ENCODE measurements at regions not wholly inside any gene's neighbourhood (a gene's known extent, or its start where the extent isn't known, plus 50 kb on each side); places are given as distances from the start of the nearest gene placed in this dataset.

DNA sequence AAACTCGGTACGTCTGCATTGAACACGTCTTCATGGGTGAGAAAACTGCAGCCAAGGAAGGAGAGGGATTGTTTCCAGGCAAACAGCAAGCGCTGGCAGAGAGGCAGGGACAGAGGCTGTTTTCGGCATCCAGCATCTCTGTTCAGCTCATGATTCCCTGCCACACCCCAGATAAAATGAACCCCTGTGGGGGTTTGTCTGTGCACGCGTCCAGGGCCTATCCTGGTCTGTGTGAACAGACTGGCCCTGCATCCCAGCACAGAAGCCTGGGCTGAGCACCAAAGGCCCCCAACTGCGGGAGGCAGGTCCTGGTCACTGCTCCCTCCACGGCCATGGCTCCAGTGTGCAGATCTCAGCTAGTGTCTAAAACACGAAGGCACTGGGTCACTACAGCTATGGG, 83.3 kb upstream of the FAM20C start:
- Histone ChIP-seq H3K4me3 (ENCODE audit: low read depth in 1 of 2, low read length in 2 of 2) (no peak overlapping the region), H3K27ac (ENCODE audit: low read length) (no peak overlapping the region), H3K27me3 (ENCODE audit: low read depth, low read length) (no peaks in the 10 kb centered on the region), H3K4me1 (ENCODE audit: control insufficient read depth in 1 of 2, insufficient read depth in 2 of 2, low read length in 2 of 2) (no peaks in the 10 kb centered on the region), H3K36me3 (ENCODE audit: control insufficient read depth in 1 of 2, insufficient read depth in 2 of 2, low read length in 2 of 2) (no peaks in the 10 kb centered on the region), H3K9me3 (ENCODE audit: control insufficient read depth in 1 of 2, low read length in 2 of 2) (no peaks in the 10 kb centered on the region)

GRCh38 chr7:109898-110556, 82.3 kb upstream of the FAM20C start:
- Histone ChIP-seq H3K4me1 (ENCODE audit: control insufficient read depth in 1 of 2, insufficient read depth in 2 of 2, low read length in 2 of 2) (no peaks in the 10 kb centered on the region), H3K9me3 (ENCODE audit: control insufficient read depth in 1 of 2, low read length in 2 of 2) (no peaks in the 10 kb centered on the region), H3K36me3 (ENCODE audit: control insufficient read depth in 1 of 2, insufficient read depth in 2 of 2, low read length in 2 of 2) (no peaks in the 10 kb centered on the region), H3K4me3 (ENCODE audit: low read depth in 1 of 2, low read length in 2 of 2) (no peak overlapping the region), H3K27ac (ENCODE audit: low read length) (no peak overlapping the region), H3K27me3 (ENCODE audit: low read depth, low read length) (no peaks in the 10 kb centered on the region)

DNA sequence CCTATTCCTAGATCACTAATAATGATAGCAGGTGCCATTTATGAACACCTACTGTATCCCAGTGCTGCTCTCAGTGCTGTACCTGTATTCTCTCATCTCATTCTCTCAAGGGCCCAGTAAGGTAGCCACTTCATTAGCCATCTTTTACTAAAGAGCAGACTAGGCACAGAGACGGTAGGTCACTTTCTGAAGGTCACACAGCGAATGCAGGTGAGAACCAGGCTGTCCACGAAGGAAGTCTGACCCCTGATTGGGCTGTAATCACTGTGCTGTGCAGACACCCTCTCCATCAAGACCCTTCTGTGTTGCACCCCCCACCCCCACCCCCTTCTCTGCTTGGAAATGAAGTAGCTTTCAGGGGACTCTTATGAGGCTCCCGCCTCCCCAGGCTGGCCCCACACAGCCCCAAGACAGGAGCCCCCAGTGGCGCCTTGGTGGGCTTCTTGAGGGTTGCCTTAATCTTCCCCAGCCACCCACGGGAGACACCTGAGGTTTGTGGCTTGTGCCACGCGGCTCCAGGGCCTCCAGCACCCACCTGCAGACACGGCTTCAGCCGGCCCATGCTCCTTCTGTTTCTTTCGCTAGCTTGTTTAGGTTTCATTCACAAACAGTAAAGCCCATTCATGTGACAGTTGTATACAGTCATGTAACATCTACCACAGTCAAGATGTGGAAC, 81.7 kb upstream of the FAM20C start:
- Histone ChIP-seq H3K9me3 (ENCODE audit: control insufficient read depth in 1 of 2, low read length in 2 of 2) (no peaks in the 10 kb centered on the region), H3K4me3 (ENCODE audit: low read depth in 1 of 2, low read length in 2 of 2) (no peak overlapping the region), H3K4me1 (ENCODE audit: control insufficient read depth in 1 of 2, insufficient read depth in 2 of 2, low read length in 2 of 2) (no peaks in the 10 kb centered on the region), H3K27me3 (ENCODE audit: low read depth, low read length) (no peaks in the 10 kb centered on the region), H3K36me3 (ENCODE audit: control insufficient read depth in 1 of 2, insufficient read depth in 2 of 2, low read length in 2 of 2) (no peaks in the 10 kb centered on the region), H3K27ac (ENCODE audit: low read length) (no peak overlapping the region)

GRCh38 chr7:111591-111990, 80.8 kb upstream of the FAM20C start:
- Histone ChIP-seq H3K4me3 (ENCODE audit: low read depth in 1 of 2, low read length in 2 of 2) (no peak overlapping the region), H3K36me3 (ENCODE audit: control insufficient read depth in 1 of 2, insufficient read depth in 2 of 2, low read length in 2 of 2) (no peaks in the 10 kb centered on the region), H3K9me3 (ENCODE audit: control insufficient read depth in 1 of 2, low read length in 2 of 2) (no peaks in the 10 kb centered on the region), H3K27me3 (ENCODE audit: low read depth, low read length) (no peaks in the 10 kb centered on the region), H3K27ac (ENCODE audit: low read length) (no peak overlapping the region), H3K4me1 (ENCODE audit: control insufficient read depth in 1 of 2, insufficient read depth in 2 of 2, low read length in 2 of 2) (no peaks in the 10 kb centered on the region)

DNA sequence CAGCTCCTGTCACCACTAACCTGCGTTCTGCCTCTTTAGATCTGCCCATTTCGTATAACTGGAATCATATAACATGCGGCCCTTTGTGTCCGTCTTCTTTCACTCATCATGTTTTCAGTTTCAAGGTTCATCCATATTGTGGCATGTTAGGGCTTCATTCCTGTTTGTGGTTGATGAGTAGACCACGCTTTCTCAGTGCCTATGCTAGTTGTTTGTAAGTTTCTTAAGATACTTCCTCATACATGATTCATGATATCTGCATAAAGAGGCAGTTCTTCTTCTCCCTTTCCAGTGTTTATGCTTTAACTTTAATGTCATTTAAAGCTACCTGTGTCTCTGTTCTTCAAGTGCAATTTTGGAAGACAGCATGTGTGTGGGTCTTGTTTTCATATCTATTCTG, 79.5 kb upstream of the FAM20C start:
- Histone ChIP-seq H3K27ac (ENCODE audit: low read length) (no peak overlapping the region), H3K4me3 (ENCODE audit: low read depth in 1 of 2, low read length in 2 of 2) (no peak overlapping the region), H3K36me3 (ENCODE audit: control insufficient read depth in 1 of 2, insufficient read depth in 2 of 2, low read length in 2 of 2) (no peaks in the 10 kb centered on the region), H3K9me3 (ENCODE audit: control insufficient read depth in 1 of 2, low read length in 2 of 2) (no peaks in the 10 kb centered on the region), H3K4me1 (ENCODE audit: control insufficient read depth in 1 of 2, insufficient read depth in 2 of 2, low read length in 2 of 2) (no peaks in the 10 kb centered on the region), H3K27me3 (ENCODE audit: low read depth, low read length) (no peaks in the 10 kb centered on the region)

DNA sequence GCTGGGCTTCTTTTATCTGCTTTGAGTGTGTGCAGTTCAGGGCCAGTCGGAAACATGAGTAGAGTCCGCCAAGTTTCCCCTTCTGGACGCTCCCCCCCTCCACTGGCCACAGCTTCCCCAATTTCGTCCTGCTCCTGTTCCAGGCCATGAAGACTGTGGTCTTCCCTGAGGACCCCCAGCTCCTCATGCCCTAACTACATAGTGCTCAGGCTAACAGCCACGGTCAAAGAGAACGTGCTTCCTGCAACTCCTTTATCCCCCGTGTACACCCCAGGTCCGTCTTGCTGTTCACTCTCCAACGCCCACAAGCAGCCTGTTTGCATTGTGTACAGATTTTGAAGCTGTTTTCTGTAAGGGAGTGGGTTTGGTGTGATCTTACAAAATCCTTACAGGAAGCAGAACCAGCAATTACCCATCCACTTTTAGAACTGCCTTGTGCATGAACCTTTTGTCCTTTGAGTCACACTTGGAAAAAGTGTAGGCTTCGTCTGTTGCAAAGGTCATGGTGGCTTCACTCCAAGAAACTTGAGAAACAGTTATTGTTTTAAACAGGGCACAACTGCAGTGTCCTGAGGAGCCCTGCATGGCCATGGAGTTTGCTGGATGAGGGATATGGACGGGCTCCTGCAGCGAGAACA, 77.0 kb upstream of the FAM20C start:
- Histone ChIP-seq H3K4me1 (ENCODE audit: control insufficient read depth in 1 of 2, insufficient read depth in 2 of 2, low read length in 2 of 2) (no peaks in the 10 kb centered on the region), H3K36me3 (ENCODE audit: control insufficient read depth in 1 of 2, insufficient read depth in 2 of 2, low read length in 2 of 2) (no peaks in the 10 kb centered on the region), H3K27ac (ENCODE audit: low read length) (peak overlapping the region; percentile 25), H3K27me3 (ENCODE audit: low read depth, low read length) (no peaks in the 10 kb centered on the region), H3K9me3 (ENCODE audit: control insufficient read depth in 1 of 2, low read length in 2 of 2) (no peaks in the 10 kb centered on the region), H3K4me3 (ENCODE audit: low read depth in 1 of 2, low read length in 2 of 2) (no peak overlapping the region)

- Histone ChIP-seq H3K36me3 (ENCODE audit: control insufficient read depth in 1 of 2, insufficient read depth in 2 of 2, low read length in 2 of 2) (no peaks in the 10 kb centered on the region), H3K4me1 (ENCODE audit: control insufficient read depth in 1 of 2, insufficient read depth in 2 of 2, low read length in 2 of 2) (peaks cover 0 to 4% of the 10 kb centered on the region in 2 donors), H3K4me3 (ENCODE audit: low read depth in 1 of 2, low read length in 2 of 2) (no peak overlapping the region), H3K27me3 (ENCODE audit: low read depth, low read length) (no peaks in the 10 kb centered on the region), H3K27ac (ENCODE audit: low read length) (peak overlapping the region; percentile 25), H3K9me3 (ENCODE audit: control insufficient read depth in 1 of 2, low read length in 2 of 2) (no peaks in the 10 kb centered on the region)
Observed at GRCh38 chr7:116188-116981, 76.0 kb upstream of the FAM20C start.

GRCh38 chr7:117836-118614, 74.3 kb upstream of the FAM20C start:
- Histone ChIP-seq H3K27ac (ENCODE audit: low read length) (no peak overlapping the region), H3K4me3 (ENCODE audit: low read depth in 1 of 2, low read length in 2 of 2) (no peak overlapping the region), H3K36me3 (ENCODE audit: control insufficient read depth in 1 of 2, insufficient read depth in 2 of 2, low read length in 2 of 2) (no peaks in the 10 kb centered on the region), H3K4me1 (ENCODE audit: control insufficient read depth in 1 of 2, insufficient read depth in 2 of 2, low read length in 2 of 2) (peaks cover 0 to 4% of the 10 kb centered on the region in 2 donors), H3K27me3 (ENCODE audit: low read depth, low read length) (no peaks in the 10 kb centered on the region), H3K9me3 (ENCODE audit: control insufficient read depth in 1 of 2, low read length in 2 of 2) (no peaks in the 10 kb centered on the region)

DNA sequence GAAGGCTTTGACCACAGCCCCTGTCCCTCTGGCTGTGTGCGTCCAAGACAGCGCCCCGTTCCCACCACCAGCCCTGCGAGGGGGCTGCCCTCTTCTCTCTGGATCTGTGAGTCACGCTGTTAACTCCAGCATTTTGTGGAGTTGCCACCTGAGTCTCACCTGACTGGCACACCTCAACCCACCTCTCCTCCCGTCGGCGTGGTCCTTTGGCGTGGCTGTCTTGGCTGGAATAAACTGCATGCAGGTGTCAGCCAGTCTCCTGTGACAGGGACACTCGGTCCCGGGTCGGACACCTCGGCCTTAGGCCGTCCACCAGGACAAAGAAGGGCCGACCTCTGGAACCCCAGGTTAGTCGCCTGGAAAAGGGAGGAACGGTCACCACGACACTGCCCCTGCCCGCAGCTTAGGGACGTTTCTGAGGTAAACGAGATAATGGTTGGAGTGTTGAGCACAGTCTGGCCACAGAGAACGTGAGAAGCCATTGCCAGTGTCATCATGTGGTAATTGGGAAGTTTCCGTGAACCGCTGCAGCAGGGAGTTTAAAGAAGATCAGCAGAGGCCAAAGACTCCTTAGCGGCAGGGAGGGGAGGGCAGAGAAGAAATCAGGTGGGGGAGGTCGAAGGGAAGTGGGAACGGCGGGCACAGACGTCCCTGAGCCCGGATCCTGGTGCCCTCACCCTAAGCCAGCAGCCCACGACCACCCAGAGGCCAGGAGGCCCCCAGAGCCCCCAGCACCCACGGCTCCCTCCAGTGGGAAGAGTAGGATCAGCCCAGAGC, 73.6 kb upstream of the FAM20C start:
- Histone ChIP-seq H3K27me3 (ENCODE audit: low read depth, low read length) (no peaks in the 10 kb centered on the region), H3K4me3 (ENCODE audit: low read depth in 1 of 2, low read length in 2 of 2) (no peak overlapping the region), H3K27ac (ENCODE audit: low read length) (peak overlapping the region; percentile 69), H3K9me3 (ENCODE audit: control insufficient read depth in 1 of 2, low read length in 2 of 2) (no peaks in the 10 kb centered on the region), H3K4me1 (ENCODE audit: control insufficient read depth in 1 of 2, insufficient read depth in 2 of 2, low read length in 2 of 2) (peaks cover 0 to 4% of the 10 kb centered on the region in 2 donors), H3K36me3 (ENCODE audit: control insufficient read depth in 1 of 2, insufficient read depth in 2 of 2, low read length in 2 of 2) (no peaks in the 10 kb centered on the region)

DNA sequence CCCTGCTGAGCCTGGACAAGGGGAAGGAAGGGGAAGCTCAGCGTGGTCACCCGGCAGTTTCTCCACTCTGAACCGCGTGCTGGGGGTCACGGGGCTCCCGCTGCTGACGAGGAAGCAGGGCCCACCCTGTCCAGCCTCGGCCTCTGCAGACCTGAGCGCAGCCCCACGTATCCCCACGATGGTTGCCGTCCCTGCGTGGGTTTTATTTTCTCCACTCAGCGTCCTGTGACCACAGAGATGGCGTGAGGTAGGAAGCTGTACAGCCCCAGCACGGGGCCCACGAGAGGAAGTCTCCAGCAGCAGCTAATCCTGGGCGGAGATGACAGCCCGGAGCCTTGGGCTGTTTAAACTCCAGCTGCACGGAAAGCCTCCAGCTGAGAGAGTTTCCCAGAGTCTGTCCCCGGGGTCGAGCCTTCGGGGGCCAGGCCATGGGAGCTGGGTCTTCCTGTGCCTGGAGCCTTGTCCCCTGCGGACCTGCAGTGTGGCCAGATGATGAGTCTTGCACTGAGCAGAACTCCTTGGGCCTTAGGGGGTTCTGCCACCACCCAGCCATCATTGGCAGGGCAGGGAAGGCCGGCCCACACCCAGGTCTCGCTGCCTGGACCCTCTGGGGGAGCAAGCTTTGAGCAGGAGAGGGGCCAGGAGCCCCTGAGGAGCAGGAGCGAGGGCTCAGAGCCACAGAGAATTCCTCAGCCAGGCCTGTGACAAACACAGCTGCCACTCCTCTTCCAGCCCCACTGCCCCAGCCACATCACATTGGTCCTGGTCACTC, 72.8 kb upstream of the FAM20C start:
- H3K4me1 ChIP-seq (ENCODE audit: control insufficient read depth in 1 of 2, insufficient read depth in 2 of 2, low read length in 2 of 2): peaks cover 0 to 4% of the 10 kb centered on the region in 2 donors
- no peak overlapping the region for H3K4me3 ChIP-seq (ENCODE audit: low read depth in 1 of 2, low read length in 2 of 2)
- H3K36me3 ChIP-seq (ENCODE audit: control insufficient read depth in 1 of 2, insufficient read depth in 2 of 2, low read length in 2 of 2): no peaks in the 10 kb centered on the region
- H3K27ac ChIP-seq (ENCODE audit: low read length): peak overlapping the region; percentile 69
- H3K9me3 ChIP-seq (ENCODE audit: control insufficient read depth in 1 of 2, low read length in 2 of 2): no peaks in the 10 kb centered on the region
- H3K27me3 ChIP-seq (ENCODE audit: low read depth, low read length): no peaks in the 10 kb centered on the region

Measured in muscle layer of duodenum (tissue), 2 donors.